Stomach smooth muscle (tissue), 2 donors: ENCODE measurements at regions not wholly inside any gene's neighbourhood (a gene's known extent, or its start where the extent isn't known, plus 50 kb on each side); places are given as distances from the start of the nearest gene placed in this dataset.

Experiments
- H3K27ac ChIP-seq: one replicate; pipeline ENCODE4 v1.7.0; 2013; ENCODE audit warnings: mild to moderate bottlenecking, low read length, inconsistent platforms
- H3K27me3 ChIP-seq, 2 donors: one replicate each; pipeline ENCODE4 v1.7.0; 2013; ENCODE audit warnings: low read length in 2 of 2; ENCODE audit not compliant: insufficient read depth in 2 of 2, control insufficient read depth in 1 of 2
- H3K36me3 ChIP-seq, 2 donors: one replicate each; pipeline ENCODE4 v1.7.0; 2013; ENCODE audit warnings: low read length in 2 of 2; ENCODE audit not compliant: control insufficient read depth in 2 of 2, insufficient read depth in 2 of 2
- H3K4me1 ChIP-seq: one replicate; pipeline ENCODE4 v1.7.0; 2013; ENCODE audit warnings: low read length; ENCODE audit not compliant: control insufficient read depth, insufficient read depth
- H3K4me3 ChIP-seq, 2 donors: one replicate each; pipeline ENCODE4 v1.7.0; 2013; ENCODE audit warnings: low read length in 2 of 2
- H3K9ac ChIP-seq, 2 donors: one replicate each; pipeline ENCODE4 v1.7.0; 2013; ENCODE audit warnings: low read length in 2 of 2, mild to moderate bottlenecking in 1 of 2
- H3K9me3 ChIP-seq, 2 donors: one replicate each; pipeline ENCODE4 v1.7.0; 2013; ENCODE audit warnings: low read length in 2 of 2; ENCODE audit not compliant: control insufficient read depth in 2 of 2
- donor health status: healthy.
- donor health status: Pancreatic carcinoma.

DNA sequence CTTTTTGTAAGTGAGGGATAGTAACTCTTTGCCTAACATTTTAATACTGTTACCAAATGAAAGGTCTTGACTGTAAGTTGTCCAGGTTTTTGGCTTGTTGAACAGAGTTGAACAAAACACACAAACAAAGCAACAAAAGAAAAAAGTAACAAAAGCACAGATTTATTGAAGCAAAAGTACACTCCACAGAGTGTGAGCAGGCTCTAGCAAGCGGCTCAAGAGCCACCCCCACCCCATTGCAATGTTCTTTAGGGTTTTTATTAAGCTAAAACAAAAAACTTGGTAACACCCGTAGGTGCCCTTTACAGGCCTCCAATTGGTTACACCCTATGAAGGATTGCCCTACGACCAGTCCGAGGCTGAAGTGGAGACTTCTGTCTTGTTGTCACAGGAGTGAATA, 197.4 kb upstream of the MAP3K1 start:
- Histone ChIP-seq H3K9me3 (peaks cover 2 to 4% of the 10 kb centered on the region in 2 donors), H3K4me1 (peaks cover 8% of the 10 kb centered on the region), H3K27me3 (no peaks in the 10 kb centered on the region), H3K36me3 (no peaks in the 10 kb centered on the region), H3K9ac (no peak overlapping the region), H3K4me3 (no peak overlapping the region), H3K27ac (no peak overlapping the region)

DNA sequence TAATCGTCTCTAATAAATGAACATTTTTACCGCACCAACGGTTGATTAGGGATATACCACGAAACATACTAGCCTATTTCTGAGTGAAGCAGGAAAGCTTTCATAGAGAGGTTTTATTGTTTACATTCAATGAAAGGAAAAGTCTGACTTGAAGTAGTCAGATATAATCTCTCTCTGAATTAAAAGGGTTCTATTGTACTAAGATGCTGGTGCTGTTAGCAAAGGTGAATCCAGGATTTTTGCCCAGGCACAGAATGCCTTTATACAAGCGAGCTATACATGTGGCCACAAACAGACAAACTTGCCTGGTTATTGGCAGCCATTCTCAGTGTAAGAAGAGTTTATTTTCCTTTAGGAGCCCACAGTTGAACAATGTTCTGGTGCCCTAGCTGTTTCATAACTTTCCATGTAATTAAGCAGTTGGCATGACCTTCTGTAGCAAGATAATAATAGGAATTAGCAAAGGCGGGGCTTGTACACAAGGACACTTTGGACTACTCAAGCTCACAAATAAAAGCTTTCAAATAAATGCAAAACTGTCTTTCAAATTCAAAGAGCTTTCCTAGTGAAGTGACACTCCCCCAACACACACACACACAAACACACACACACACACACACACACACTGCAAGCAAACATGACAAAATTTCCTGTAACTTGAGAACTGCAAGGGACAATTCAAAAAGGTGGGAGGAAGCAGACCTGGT, 198.7 kb upstream of the MAP3K1 start:
- no peak overlapping the region for H3K4me3 ChIP-seq
- H3K27ac ChIP-seq: no peak overlapping the region
- H3K4me1 ChIP-seq: peaks cover 10% of the 10 kb centered on the region
- H3K27me3 ChIP-seq: no peaks in the 10 kb centered on the region
- H3K9ac ChIP-seq: no peak overlapping the region
- no peaks in the 10 kb centered on the region for H3K36me3 ChIP-seq
- H3K9me3 ChIP-seq: peaks cover 2 to 4% of the 10 kb centered on the region in 2 donors

DNA sequence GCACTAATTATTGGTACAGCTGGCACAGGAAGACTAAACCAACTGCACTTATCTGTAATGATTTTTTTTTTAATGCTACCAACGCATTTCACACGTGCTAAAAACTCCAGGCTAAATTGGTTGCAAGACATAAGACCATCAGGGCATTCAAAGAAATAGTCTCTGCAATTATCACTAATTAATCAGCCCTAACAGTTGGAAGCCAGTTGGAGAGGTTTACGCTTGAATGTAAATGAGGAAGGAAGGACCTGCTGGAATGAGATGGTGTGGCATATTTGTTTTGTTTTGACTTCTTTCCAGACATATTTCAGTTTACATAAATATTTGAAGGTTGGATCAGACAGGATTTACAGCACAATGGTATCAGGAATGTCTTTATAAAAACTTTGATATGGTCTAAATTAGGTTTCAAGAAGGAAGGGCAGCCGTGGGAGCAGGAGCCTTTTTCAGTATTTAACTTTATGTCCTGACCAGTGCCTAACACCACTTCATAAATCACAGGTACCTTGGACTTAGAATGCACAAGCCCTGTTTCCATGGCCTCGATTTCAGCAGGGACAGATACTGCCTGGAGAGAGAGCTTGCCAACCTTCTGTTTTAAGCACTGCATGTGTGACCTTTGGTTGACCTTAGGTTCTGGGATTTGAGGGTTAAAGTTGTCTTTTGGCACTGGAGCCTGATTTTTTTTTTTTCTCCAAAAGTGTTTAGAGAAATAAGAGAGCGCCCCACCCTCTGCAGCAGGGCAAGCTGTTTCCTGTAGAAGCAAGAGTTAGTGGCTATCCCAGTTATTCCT, 199.8 kb upstream of the MAP3K1 start:
- Histone ChIP-seq H3K27ac (no peak overlapping the region), H3K27me3 (no peaks in the 10 kb centered on the region), H3K4me3 (no peak overlapping the region), H3K9me3 (peaks cover 2 to 4% of the 10 kb centered on the region in 2 donors), H3K36me3 (no peaks in the 10 kb centered on the region), H3K9ac (no peak overlapping the region), H3K4me1 (peaks cover 10% of the 10 kb centered on the region)

DNA sequence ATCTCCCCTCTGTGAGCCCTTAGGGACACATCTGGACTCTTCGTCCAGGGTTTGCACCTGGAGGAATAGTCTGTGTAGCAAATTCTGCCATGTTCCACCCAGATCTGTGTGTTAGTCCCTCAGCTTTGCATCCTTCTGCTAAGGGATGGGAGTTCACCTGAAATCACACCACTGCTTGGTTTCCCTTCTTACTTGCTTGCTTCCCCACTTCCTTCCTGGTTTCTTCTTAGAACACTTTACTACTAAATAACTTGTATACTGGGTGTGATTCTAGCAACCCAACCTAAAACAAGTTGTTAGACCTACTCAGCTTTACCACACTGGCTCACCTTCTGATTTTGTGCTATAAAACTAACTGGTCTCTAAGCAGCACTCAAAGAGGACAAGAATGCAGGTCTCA, 202.6 kb upstream of the MAP3K1 start:
- Histone ChIP-seq H3K27me3 (no peaks in the 10 kb centered on the region), H3K4me1 (peaks cover 10% of the 10 kb centered on the region), H3K27ac (no peak overlapping the region), H3K36me3 (no peaks in the 10 kb centered on the region), H3K9ac (no peak overlapping the region), H3K9me3 (no peaks in the 10 kb centered on the region), H3K4me3 (no peak overlapping the region)

DNA sequence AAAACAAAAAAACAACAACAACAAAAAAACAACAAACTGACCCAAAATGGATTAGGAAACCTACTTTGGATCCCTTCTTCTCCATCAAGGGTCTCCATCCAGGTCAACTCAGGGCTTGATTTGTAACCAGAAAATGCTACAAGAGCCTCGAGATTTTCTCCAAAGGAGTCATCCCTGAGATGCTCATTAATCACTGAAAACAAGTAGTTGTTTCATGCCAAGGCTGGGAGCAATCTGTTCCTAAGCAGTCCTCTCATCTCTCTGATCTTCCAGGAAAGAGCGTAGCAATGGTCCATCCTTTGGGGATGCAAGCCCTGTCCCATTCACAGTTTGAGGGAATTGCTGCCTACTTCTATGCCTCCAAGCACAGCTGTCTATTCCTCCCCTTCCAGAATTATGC, 203.0 kb upstream of the MAP3K1 start:
- Histone ChIP-seq H3K9me3 (no peaks in the 10 kb centered on the region), H3K4me3 (no peak overlapping the region), H3K9ac (no peak overlapping the region), H3K4me1 (peaks cover 10% of the 10 kb centered on the region), H3K27me3 (no peaks in the 10 kb centered on the region), H3K36me3 (no peaks in the 10 kb centered on the region), H3K27ac (no peak overlapping the region)

DNA sequence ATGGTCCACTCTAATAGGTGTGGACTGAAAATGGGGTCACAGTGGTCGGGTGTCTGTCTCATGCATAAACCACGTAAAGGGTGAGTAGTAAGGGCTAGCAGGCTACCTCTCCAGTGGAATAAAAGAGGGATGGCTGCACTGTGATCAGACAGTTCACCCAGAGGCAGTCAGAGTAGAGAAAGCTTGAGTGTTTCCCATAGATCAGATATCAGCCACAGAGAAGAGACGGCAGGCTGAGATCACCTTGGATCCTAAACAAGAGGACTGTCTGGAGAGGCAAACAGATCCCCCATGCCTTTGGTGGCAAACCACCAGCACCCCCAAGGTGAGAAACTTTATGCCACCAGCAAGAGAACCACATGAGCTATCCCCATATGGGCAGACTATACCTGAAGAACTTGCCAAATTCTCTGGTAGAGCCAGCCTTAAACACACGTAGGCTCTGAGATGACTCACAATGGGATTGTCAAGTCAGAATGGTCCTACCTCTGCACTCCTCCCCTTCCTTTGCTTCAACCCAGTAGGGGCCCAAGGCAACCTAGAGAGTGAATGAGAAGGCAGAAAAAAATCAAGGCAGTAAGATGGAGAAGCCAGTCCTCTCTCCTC, 205.2 kb upstream of the MAP3K1 start:
- Histone ChIP-seq H3K27ac (no peak overlapping the region), H3K27me3 (no peaks in the 10 kb centered on the region), H3K9me3 (no peaks in the 10 kb centered on the region), H3K4me3 (no peak overlapping the region), H3K36me3 (no peaks in the 10 kb centered on the region), H3K9ac (no peak overlapping the region), H3K4me1 (peaks cover 2% of the 10 kb centered on the region)

DNA sequence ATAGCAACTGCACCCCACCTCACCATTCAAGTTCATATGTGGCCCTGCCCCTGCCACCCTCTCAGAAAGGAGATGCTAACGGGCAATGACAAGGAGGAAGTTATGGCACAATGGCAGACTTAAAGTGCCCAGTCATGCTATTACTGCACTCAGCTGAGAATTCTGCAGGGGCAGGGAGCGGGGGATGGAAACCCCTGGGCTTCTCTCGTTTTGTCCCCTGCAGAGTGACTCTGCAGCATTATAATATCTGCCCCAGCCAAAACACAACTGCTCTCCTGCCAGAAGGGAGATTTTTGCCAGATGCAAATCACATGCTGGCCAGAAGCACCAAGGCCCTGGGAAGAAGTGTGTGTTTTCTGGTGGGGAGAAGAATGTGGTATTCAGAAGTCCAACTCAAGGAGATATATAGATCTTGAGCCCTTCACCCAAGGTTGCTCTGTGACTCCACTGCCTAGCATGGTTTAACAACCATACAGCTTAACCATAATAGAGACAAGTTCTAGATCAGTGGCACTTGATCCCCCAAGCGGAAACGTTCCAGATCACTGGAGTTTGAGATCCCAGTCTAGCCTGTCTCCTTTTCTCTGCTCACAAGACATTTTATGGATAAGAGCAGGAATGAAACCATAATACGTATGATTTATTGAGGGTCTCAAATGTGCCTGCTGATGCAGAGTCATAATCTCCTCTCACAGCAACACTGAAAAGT, 207.0 kb upstream of the MAP3K1 start:
- Histone ChIP-seq H3K4me1 (peaks cover 2% of the 10 kb centered on the region), H3K27ac (no peak overlapping the region), H3K27me3 (no peaks in the 10 kb centered on the region), H3K36me3 (no peaks in the 10 kb centered on the region), H3K9ac (no peak overlapping the region), H3K4me3 (no peak overlapping the region), H3K9me3 (no peaks in the 10 kb centered on the region)

DNA sequence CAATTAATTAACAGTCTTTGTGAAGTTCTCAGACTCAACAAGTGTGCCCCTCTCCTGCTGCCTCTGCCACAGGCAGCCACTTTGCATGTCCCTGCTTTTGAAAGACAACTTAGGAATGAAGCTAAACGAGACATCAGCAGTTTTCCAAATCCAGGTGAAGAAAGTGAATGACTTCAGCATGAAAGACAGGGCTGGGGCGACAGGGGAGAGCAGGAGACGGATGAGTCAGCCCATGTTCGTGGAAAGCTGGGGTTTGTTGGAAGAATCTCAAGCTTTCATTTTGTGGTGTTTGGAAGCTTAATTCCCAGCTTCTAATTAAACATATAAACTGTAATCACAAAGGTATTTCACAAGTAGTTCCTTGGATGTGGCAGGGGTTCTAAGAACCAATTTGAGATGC, 207.8 kb upstream of the MAP3K1 start:
- Histone ChIP-seq H3K4me1 (peaks cover 2% of the 10 kb centered on the region), H3K27me3 (no peaks in the 10 kb centered on the region), H3K4me3 (no peak overlapping the region), H3K36me3 (no peaks in the 10 kb centered on the region), H3K9me3 (no peaks in the 10 kb centered on the region), H3K9ac (no peak overlapping the region), H3K27ac (no peak overlapping the region)

DNA sequence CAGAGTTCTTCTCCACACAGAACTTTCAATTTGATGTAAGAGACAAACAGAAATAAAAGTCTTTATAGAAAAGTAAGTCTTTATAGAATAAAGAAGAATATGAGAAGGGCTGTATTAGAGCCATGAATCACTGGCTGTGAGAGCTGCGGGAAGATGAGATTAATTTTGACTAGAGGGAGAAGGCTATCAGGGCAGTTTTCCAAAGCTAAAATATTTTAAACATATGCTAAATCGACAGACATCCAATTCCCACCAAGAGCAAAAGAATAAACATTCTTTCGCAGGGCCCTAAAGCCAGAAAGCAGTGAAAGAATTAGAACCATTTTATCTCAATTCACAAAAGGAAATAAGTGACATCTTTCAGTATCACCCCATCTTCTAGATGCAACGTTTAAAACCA, 208.3 kb upstream of the MAP3K1 start:
- H3K27me3 ChIP-seq: no peaks in the 10 kb centered on the region
- H3K9ac ChIP-seq: no peak overlapping the region
- no peaks in the 10 kb centered on the region for H3K9me3 ChIP-seq
- H3K4me1 ChIP-seq: no peaks in the 10 kb centered on the region
- no peak overlapping the region for H3K27ac ChIP-seq
- no peak overlapping the region for H3K4me3 ChIP-seq
- H3K36me3 ChIP-seq: no peaks in the 10 kb centered on the region

DNA sequence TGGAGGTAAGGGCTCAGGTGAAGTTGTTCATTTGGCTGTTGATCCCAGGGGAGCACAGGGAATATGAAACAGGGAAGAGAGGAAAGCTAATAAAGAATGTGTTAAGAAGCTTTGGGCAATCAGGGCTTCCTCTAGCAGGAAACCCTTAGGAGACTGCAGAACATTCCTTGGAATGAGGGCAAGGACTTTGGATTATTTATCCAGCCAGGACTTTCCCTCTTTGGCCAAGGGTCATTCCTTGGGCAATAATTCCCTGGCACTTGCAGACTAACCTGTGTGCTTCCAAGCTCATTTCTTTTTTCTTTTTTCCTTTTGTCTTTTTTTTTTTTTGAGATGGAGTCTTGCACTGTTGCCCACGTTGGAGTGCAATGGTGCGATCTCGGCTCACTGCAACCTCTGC, 209.2 kb upstream of the MAP3K1 start:
- no peaks in the 10 kb centered on the region for H3K4me1 ChIP-seq
- no peak overlapping the region for H3K9ac ChIP-seq
- no peaks in the 10 kb centered on the region for H3K27me3 ChIP-seq
- no peak overlapping the region for H3K27ac ChIP-seq
- H3K9me3 ChIP-seq: no peaks in the 10 kb centered on the region
- no peaks in the 10 kb centered on the region for H3K36me3 ChIP-seq
- no peak overlapping the region for H3K4me3 ChIP-seq
